K562 (cell line): ENCODE measurements at regions not wholly inside any gene's neighbourhood (a gene's known extent, or its start where the extent isn't known, plus 50 kb on each side); places are given as distances from the start of the nearest gene placed in this dataset.

Source experiments
- ATAC-seq: fragments of 200-7000 bp; cut with Tn5 transposase; 3 replicates; pipeline ENCODE4 v1.9.1; 2020; ENCODE audit warnings: moderate library complexity
- BruUV-seq: library from RNA; stranded (reverse); fragments of 400-500 nt; replicated peaks from 2 replicates; lab custom pipeline; 2021; lab: Mats Ljungman, UMichigan
- CTCF ChIA-PET: fragments of 300-600 bp; formaldehyde crosslinking; extraction: SDS; loops from one replicate; lab custom pipeline; 2021; ENCODE audit warnings: low intra/inter-chr PET ratio; lab: Yijun Ruan, JAX
- POLR2A ChIA-PET: fragments of 300-600, 350-650 bp; sonication (Branson Sonifier 250); formaldehyde crosslinking; extraction: SDS; loops from one replicate; lab custom pipeline; 2021; ENCODE audit warnings: antibody characterized with exemption, inconsistent platforms; lab: Yijun Ruan, JAX
- DNase-seq, 4 experiments: peaks; one replicate each; pipeline versions ENCODE4 v3.0.0 to v3.0.0-alpha.2; 2011 to 2018; ENCODE audit warnings: low spot score in 3 of 4, mixed read lengths in 3 of 4; ENCODE audit errors: extremely low read depth in 1 of 4
- FAIRE-seq: peaks from 2 replicates; lab custom pipeline; 2011; peaks lifted over from hg19 to GRCh38; lab: Jason Lieb, UNC
- H2AFZ ChIP-seq: 2 replicates; pipeline ENCODE4 v1.6.0; 2011; ENCODE audit warnings: low read depth, low read length, control low read depth, inconsistent platforms
- H3K27ac ChIP-seq: fragments of 200-600 bp; 3 replicates; pipeline ENCODE4 v1.8.0; 2011; ENCODE audit warnings: low read depth, mild to moderate bottlenecking, control low read depth, inconsistent platforms, low read length, moderate library complexity, mixed read lengths; ENCODE audit errors: extremely low read depth
- H3K27me3 ChIP-seq, 2 experiments: fragments of 300-600 bp in 1 of 2; 2 replicates in 1 of 2; 3 replicates in 1 of 2; pipeline versions ENCODE4 v1.6.0 to v1.8.0; 2011; ENCODE audit warnings: inconsistent platforms in 2 of 2, low read length in 2 of 2, mild to moderate bottlenecking in 1 of 2, mixed read lengths in 1 of 2, moderate library complexity in 1 of 2; ENCODE audit not compliant: control insufficient read depth in 2 of 2, insufficient read depth in 2 of 2
- H3K36me3 ChIP-seq: fragments of 300-600 bp; 3 replicates; pipeline ENCODE4 v1.8.0; 2011; ENCODE audit warnings: mild to moderate bottlenecking, low read length, inconsistent platforms; ENCODE audit not compliant: control insufficient read depth, insufficient read depth
- H3K4me1 ChIP-seq, 2 experiments: fragments of 200-600 bp in 1 of 2; replicated peaks in 1 of 2; 2 replicates in 1 of 2; 3 replicates in 1 of 2; pipeline versions ENCODE4 v1.5.1 to v1.8.0; 2011; ENCODE audit warnings: inconsistent platforms in 2 of 2, low read length in 2 of 2, mild to moderate bottlenecking in 1 of 2, mixed read lengths in 1 of 2, moderate library complexity in 1 of 2; ENCODE audit not compliant: control insufficient read depth in 2 of 2, insufficient read depth in 2 of 2
- H3K4me2 ChIP-seq: 2 replicates; pipeline ENCODE4 v1.6.1; 2011; ENCODE audit warnings: low read length, control low read depth, inconsistent platforms, mixed read lengths; ENCODE audit not compliant: insufficient read depth
- H3K4me3 ChIP-seq: fragments of 200-600 bp; sonication (generic), shearing (Covaris generic); 2 replicates; pipeline ENCODE4 v1.5.1; 2016; ENCODE audit warnings: control low read depth, inconsistent platforms
- H3K79me2 ChIP-seq: fragments of 200-600 bp; 3 replicates; pipeline ENCODE4 v1.8.0; 2011; ENCODE audit warnings: low read length, inconsistent platforms; ENCODE audit not compliant: control insufficient read depth, insufficient read depth
- H3K9ac ChIP-seq, 2 experiments: 2 replicates each; pipeline versions ENCODE4 v1.6.0 to v1.6.1; 2011; ENCODE audit warnings: low read depth in 2 of 2, low read length in 2 of 2, control low read depth in 1 of 2, inconsistent platforms in 1 of 2, mild to moderate bottlenecking in 1 of 2, mixed read lengths in 1 of 2; ENCODE audit not compliant: insufficient read depth in 1 of 2
- H3K9me1 ChIP-seq: one replicate; pipeline ENCODE4 v1.6.0; 2011; ENCODE audit warnings: inconsistent platforms, mild to moderate bottlenecking, low read length, moderate library complexity; ENCODE audit not compliant: control insufficient read depth, insufficient read depth
- H3K9me3 ChIP-seq: replicated peaks from 2 replicates; pipeline ENCODE4 v1.5.1; 2011; ENCODE audit warnings: low read depth, low read length, inconsistent platforms; ENCODE audit not compliant: control insufficient read depth, insufficient read depth
- H4K20me1 ChIP-seq: replicated peaks from 2 replicates; pipeline ENCODE4 v1.6.1; 2011; ENCODE audit warnings: low read length, inconsistent platforms, mixed read lengths; ENCODE audit not compliant: control insufficient read depth, insufficient read depth
- DACH1 ChIP-seq: fragments of 450-650 bp; IDR thresholded peaks from 2 replicates; pipeline ENCODE4 v1.6.1; 2018; ENCODE audit not compliant: partially characterized antibody
- POLR2AphosphoS2 ChIP-seq: IDR thresholded peaks from 2 replicates; pipeline ENCODE4 v1.6.1; 2012; ENCODE audit warnings: low read length, improper control_type of control experiment
- WGBS: fragments of 100-300 bp; shearing (Covaris generic); methylation state at CpG from one replicate; pipeline ENCODE4 v1.1.6; 2016; ENCODE audit warnings: low coverage, mixed read lengths; ENCODE audit not compliant: insufficient coverage; ENCODE audit errors: missing lambda C conversion rate; 5-methylcytosine and 5-hydroxymethylcytosine counted together
- in situ Hi-C: fragments of 300-500 bp; cut with MboI; formaldehyde crosslinking; loops from 4 replicates; pipeline ENCODE4 v1.15.0; 2018; ENCODE audit warnings: inconsistent platforms, mixed read lengths
- intact Hi-C: fragments of 100-400 bp; cut with micrococcal nuclease; formaldehyde crosslinking; loops from 2 replicates; pipeline ENCODE4 v1.14.2; 2022
- TF ChIP-seq, protein P1 (sequence below): fragments of 450-650 bp; IDR thresholded peaks from 2 replicates; pipeline ENCODE4 v1.6.1; 2017; ENCODE audit warnings: mild to moderate bottlenecking, moderate library complexity
- TF ChIP-seq, protein P2 (sequence below): sonication (generic); formaldehyde crosslinking; IDR thresholded peaks from 2 replicates; pipeline ENCODE4 v1.8.0; 2023; ENCODE audit warnings: mild to moderate bottlenecking, missing genetic modification reagents

DNA sequence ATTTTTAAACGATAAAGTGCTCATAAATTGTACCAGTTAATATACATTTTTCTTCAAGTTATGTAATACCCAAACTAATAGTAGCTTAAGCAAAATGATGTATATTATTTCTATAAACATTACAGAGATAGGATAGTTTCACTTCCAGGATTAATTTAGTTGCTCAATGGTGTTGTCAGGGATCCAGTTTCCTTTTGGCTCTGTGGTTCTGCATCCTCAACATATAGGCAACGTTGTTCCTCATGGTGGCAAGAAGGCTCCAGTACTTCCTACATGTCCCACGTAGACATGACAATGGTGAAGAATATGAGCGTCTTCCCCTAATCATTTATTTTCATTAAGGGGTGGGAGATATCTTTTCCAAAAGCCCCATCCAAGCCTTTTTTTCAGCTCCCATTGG, 60.7 kb upstream of the DCD start:
- Histone ChIP-seq H3K27ac (no peak overlapping the region), H3K27me3 (no peaks in the 10 kb centered on the region; a peak in 1 of 5 replicates), H3K4me1 (no peaks in the 10 kb centered on the region), H3K9me1 (no peaks in the 10 kb centered on the region), H3K9me3 (no peaks in the 10 kb centered on the region), H3K9ac (no peak overlapping the region), H3K79me2 (no peaks in the 10 kb centered on the region), H4K20me1 (no peaks in the 10 kb centered on the region), H2AFZ (no peak overlapping the region), H3K4me3 (no peak overlapping the region), H3K36me3 (no peaks in the 10 kb centered on the region), H3K4me2 (no peak overlapping the region)
- TF ChIP-seq, protein P1, sequence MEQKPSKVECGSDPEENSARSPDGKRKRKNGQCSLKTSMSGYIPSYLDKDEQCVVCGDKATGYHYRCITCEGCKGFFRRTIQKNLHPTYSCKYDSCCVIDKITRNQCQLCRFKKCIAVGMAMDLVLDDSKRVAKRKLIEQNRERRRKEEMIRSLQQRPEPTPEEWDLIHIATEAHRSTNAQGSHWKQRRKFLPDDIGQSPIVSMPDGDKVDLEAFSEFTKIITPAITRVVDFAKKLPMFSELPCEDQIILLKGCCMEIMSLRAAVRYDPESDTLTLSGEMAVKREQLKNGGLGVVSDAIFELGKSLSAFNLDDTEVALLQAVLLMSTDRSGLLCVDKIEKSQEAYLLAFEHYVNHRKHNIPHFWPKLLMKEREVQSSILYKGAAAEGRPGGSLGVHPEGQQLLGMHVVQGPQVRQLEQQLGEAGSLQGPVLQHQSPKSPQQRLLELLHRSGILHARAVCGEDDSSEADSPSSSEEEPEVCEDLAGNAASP = no peak
- TF ChIP-seq, protein P2, sequence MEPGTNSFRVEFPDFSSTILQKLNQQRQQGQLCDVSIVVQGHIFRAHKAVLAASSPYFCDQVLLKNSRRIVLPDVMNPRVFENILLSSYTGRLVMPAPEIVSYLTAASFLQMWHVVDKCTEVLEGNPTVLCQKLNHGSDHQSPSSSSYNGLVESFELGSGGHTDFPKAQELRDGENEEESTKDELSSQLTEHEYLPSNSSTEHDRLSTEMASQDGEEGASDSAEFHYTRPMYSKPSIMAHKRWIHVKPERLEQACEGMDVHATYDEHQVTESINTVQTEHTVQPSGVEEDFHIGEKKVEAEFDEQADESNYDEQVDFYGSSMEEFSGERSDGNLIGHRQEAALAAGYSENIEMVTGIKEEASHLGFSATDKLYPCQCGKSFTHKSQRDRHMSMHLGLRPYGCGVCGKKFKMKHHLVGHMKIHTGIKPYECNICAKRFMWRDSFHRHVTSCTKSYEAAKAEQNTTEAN = no peak
- TF ChIP-seq POLR2AphosphoS2 (no peak), DACH1 (no peak)
- ATAC-seq (no peak), FAIRE-seq (no peak), DNase-seq (no peak)
- POLR2A ChIA-PET = no interaction called here
- 0% methylated on average over 4 of the region's 4 CpGs for WGBS
- BruUV-seq = no TSS peak
- CTCF ChIA-PET = no interaction called here
- intact Hi-C loops = no loop called here
- in situ Hi-C loops = no loop called here
